HG03520 (cell line): ENCODE measurements at regions not wholly inside any gene's neighbourhood (a gene's known extent, or its start where the extent isn't known, plus 50 kb on each side); places are given as distances from the start of the nearest gene placed in this dataset.

Source experiments
- ATAC-seq: cut with Tn5 transposase; IDR thresholded peaks from one replicate; pipeline ENCODE4 v1.9.1; 2021; ENCODE audit warnings: mild to moderate bottlenecking, moderate library complexity; ENCODE audit not compliant: unreplicated experiment

DNA sequence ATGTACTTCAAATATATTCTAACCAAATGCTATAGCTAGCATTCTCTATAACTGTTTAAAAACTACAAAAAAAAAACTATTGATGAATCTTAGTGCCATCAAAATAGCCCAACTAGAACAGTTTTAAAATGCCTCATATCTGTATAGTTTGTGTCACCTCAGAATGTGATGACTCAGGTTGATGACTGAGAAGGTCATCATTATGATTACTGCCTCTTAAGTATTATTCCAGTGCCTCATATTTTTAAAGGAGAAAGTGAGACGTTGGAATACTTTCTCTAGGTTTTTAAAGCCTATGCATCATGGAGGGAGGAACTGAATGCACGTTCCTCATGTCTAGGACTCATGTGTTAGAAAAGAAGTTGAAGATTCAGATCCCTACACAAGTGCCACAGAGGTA, 88.2 kb downstream of the TMA16 start:
- no peak for ATAC-seq

DNA sequence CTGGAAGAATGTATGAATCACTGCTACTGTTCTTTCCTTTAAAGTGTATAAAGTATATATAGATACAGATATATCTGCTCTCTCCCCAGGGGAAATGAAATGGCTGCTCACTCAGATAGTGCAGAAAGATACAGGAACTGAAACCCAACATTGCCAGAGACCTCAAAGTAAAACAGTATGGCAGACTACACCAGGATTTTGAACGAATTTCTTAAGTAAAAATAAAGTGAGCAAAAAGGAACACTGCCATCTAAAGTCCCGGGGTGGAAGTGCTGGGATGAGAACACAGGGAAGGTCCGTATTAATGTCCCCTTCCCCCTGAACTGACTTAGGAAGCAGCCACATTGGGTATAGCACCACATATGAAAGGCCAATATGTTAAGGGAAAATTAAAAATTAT, 93.4 kb downstream of the TMA16 start:
- peak; percentile 47 for ATAC-seq

DNA sequence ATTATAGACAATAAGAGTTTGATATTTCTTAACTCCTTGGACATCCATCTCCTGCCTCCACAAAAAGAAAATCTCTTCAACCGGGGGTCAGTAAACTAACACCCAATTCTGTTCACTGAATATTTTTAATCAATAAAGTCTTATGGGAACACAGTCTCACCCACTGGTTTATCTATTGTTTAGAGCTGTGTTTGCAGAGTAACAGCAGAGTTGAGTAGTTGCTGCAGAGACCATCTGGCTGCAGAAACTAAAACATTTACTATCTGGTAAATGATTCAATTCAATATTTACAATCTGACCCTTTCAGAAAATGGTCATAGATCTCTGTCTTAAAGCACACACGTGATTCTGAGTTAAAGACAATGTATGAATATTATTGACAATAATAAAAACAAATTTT, 94.0 kb downstream of the TMA16 start:
- no peak for ATAC-seq

DNA sequence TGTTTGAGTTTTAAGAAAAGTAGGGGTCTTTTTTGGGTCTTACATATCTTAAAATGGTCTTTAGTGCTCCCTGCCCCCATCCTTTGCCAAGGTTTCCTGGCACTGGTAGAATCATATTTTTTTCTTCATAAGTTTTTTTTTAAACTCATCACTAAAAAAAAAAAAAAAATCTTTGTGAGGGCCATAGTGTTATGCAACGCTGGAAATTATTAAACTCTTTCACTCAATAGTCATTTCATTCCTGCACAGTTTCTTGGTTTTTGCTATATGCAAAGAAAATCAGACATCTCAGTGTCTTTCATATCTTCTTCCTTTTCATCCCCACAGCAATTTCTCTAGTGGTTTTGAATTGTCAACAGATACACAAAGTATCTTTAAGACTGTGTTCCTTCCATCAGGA, 95.6 kb downstream of the TMA16 start:
- peak; percentile 41 for ATAC-seq

DNA sequence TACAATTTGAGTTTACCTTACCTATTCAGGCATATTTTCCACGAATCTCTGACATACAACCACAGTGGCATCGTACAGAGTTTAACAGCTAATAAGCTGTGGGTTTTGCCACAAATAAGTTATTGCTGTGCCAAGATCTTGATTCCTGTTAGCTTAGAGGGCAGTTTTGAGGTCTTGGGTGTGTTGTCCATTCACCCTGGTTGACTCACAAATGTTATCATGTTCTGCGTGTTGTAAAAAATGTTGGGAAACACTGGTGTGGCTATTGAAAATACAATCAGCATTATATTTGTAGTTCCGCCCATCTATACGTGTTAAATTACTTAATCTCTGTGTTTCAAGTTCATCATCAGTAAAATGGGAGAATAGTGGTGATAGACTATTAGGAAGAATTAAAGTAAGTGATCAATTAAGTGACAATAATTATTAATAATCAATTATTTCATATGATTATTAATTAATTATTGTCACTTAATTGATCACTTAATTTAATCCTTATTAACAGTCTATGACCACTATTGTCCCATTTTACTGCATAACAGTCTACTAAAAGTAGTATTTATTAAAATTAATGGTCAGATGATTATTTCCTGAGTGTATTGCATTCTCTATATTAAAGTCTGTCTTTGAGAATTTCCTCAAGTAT, 96.3 kb downstream of the TMA16 start:
- peak; percentile 1 for ATAC-seq

DNA sequence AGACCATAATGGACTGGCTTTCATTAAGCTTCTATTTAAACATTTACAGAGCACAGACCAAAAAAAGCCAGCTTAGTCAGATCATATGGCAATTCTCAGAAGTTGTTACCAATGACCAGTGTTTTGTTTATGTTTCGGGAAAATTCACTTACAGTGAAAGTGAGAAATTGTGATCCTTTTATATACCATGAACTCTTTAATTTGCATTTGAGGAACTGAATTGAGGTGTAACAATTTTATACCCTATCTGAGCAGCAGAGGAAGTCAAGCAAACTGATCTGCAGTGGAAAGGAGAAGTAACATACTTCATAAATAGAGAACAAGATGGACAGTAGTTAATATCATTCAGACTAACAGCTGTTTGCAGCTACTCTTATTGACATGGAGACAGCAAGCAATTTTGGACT, 97.1 kb downstream of the TMA16 start:
- ATAC-seq: peak; percentile 79

DNA sequence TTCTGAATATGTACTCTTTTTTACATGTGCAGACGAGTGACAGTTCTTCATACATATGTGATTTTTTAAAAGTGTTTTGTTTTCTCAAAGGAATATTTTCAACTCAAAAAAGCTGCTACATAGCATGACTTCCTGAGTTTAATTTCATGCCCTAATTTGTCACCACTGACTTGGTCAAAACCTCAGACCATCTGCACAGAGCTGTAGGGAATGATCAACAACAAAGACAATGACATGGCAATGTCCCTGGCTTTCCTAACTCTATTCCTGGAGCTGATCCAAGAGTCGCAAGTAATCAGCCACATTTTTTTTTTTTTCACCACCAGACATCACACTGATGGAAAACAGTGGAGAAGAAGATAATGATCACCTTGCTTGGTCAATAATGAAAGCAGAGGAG, 97.7 kb downstream of the TMA16 start:
- no peak for ATAC-seq

DNA sequence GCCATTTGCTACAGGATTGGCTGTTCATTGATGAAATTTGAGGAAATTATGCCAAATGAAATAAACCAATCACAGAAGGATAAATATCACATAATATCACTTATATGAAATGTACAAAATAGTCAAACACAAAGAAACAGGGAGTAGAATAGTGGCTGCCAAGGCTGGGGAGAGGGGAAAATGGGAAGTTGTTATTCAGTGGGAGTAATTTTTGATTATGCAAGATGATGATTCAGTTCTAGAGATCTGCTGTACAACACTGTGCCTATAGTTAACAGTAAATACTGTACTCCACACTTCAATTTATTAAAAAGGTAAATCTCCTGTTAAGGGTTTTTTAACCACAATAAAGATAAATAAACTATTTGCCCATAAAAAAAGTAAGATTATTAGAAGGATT, 101.1 kb downstream of the TMA16 start:
- no peak for ATAC-seq

DNA sequence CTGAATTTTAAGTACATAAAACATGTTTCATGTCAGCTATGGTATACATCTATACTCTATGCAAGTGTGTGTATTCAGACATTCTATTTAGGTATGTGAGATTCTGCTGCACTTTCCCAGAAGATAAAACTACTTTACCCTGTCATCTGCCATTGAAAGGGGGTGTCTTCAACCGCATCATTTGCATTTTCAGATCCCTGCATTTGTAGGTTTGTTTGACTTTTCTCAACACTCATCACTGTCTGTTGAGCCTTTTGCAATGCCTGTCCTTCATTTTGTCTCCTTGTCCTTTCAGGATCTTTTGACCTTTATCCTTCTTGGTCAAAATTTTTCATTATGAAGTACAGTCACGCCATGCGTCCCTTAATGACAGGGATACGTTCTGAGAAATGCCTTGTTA, 103.5 kb downstream of the TMA16 start:
- ATAC-seq: peak; percentile 55

DNA sequence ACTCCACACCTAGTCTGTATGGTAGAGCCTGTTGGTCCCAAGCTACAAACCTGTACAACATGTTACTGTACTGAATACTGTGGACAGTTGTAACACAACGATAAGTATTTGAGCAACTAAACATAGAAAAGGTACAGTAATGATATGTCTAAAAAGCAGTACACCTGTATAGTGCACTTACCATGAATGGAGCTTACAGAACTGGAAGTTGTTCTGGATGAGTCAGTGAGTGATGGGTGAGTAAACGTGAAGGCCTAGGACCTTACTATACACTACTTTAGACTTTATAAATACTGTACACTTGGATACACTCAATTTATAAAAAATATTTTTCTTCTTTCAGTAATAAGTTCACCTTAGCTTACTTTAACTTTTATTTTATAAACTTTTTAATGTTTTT, 104.0 kb downstream of the TMA16 start:
- ATAC-seq: no peak

DNA sequence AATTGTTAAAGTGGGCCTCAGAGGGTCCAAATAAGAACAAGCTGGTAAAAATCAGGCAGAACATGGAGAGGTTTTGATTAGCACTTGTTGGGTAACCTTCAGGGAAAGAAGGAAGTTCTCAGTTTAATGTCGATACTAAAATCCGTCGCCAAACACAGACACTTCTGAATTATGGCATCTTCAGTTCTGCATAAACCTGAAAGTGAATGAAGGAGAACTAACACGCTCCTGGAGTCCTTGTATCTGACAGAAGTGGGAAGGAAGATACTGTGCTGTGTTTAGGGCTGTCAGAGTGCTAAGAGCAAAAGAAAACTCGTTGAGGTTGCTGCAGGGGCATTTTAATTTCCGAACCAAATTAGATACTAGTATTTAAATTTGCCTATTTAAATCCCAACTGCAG, 106.2 kb downstream of the TMA16 start:
- no peak for ATAC-seq

DNA sequence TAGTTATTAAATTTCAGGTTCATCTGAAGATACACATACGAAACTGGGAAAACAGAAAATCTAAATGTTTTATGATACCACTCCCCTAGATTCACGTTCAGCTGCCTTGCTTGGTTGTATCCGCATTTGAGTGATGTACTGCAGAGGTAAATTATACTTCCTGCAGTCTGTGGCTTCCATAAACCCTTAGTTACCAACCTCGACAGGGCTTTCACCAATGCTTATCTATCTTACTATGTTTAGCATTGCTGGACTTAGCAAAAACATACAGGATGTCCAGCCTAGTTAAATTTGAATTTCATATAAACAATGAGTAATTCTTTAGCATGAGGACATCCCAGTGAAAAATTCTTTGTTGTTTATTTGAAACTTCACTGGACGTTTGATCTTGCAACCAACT, 108.8 kb downstream of the TMA16 start:
- no peak for ATAC-seq

DNA sequence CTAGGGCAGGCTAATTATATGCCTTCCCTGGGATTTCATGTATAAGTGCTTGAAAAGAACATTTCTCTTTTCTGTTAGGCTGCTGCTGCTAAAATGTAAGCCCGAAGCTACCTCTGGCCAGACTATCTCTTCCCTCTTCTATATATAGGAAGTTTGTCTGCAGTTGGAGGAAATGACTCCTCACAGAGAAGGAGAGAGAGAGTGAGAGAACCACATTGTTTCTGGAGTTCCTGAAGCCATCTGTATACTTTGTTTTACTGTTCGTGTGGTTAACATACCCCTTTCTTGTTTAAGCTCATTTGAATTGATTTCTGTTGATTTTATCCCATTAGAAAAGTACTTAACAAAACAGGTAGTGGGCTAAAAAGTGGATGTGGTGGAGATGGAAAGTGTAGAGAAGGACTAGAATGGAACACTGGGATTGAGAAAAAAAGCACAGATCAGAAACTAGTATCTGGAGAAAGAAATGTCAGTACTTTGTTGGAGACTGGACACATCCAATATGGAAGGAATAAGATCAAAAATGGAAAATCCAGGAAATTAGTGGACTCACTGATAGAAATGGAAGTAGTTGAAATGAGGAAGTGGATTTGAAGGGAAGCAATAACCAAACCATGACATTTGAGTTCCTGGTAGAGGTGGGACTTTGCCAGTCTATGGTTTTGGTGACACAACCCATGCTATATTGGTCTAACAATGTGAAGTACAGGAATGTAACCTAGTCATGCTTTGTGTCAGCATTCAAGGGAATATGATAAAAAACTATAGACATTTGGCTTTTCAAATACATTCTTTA, 112.6 kb downstream of the TMA16 start:
- no peak for ATAC-seq

DNA sequence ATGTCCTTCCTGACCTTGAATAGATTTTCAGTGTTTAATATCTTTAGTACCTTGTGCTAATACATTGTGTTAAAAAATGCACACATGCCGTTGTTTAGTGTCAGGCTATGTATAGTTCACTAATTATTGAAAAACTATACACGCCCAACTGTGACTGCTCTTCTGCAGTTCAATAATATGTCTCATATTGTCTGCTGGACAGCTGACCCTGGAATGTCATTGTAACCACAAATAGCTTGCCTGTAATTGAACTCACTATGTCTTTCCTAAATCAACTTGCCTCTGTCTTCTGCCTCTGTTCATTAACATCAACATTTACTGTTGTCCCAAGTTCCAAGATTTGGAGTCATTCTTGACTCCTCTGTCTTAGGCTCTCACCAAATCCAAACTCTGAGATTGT, 114.5 kb downstream of the TMA16 start:
- no peak for ATAC-seq

DNA sequence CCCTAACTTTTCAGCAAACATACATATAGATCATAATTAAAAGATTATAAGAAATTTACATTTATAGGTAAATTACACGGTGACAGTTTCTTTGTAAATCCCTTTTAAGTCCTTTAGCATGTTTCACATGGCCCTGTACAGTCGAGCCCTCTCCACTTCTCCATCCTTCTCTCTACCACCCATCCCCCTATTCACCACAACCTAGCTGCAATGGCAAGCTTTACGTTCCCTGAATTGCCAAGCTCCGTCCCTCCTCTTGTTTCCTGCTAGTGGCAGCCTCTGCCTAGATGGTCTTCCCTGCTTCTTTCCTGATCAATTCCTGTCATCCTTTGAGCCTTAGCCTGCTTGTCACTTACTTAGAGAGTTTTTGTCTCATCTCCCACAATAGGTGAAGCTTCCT, 116.2 kb downstream of the TMA16 start:
- ATAC-seq: no peak

DNA sequence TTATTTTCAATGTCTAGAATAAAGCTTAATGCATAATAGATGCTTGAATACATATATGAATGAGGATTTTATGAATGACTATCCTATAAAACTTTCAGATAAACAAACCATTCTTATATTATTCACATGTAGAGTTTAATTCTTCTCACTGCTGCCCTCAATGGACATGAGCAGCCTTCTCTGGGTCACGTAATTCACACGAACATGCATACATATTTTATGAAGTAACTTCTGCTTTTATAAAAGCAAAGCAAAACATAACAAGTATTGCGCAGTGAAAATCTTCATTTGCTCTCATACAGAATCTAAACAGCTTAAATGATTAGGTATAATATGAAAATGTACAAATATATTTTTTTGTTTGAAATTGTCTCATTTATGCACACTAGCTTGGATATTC, 116.7 kb downstream of the TMA16 start:
- no peak for ATAC-seq

DNA sequence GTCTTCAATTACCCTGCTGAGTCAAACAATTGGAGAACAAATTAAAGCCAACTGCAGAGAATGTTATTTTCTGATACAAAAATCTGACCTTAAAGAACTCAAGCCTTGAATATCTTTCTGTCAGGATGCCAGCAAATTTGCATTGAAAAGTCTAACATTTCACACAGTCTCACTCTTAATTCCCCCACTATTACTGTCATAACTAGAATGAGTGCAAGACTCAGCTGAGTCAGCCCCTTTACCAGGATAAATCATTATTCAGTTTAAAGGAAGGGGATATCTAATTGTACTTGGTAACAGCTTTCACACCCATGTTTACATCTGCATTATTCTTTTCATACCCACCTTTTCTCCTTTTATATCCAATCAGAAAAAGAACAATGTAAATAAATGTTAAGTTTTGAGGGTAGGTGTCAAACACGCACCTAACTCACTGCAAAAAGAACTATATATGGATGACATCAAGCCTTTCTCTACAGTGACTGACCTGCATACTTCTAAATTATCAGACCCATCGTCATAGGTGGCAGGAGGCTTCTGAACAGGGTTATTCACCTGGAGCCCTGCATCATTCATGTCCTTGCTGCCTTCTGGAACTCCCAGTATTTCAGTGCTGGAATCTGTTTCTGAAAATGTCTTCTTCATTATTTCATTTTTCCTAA, 117.4 kb downstream of the TMA16 start:
- peak; percentile 69 for ATAC-seq

DNA sequence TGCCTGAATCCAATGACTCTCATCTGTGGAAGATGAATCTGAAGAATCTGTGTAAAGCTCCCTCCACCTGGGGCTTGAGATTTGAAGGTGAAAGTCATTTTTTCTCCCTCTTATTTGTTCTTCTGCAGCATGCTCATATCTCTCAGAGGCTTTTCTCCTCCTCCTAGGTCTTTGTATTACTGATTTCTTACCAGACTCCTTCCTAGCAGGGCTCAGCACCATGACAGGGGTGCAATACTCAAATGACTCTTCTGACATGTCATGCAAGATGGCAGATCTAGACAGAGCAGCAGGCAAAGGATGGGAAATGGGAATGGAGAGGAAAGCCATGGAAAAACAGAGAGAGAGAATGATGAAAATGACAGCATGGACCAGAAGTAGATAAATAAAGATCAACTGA, 118.3 kb downstream of the TMA16 start:
- ATAC-seq: no peak

DNA sequence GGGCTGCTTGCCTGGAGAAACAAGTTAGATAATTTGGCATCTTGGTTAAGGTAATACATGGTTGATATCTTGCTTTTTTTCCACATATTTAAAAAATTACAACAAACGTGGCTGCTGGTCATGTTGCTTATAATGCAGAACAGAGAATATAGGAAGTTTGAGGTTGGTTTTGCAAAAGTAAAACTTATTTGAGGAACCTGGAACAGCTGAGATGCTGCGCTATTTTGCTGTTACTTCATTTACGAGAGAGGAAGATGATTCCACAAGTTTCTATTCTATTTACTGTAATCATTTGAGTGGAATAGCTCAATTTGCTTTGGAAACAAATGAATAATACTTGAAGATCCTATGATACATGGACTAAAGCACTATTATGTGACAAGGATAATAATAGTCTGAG, 118.9 kb downstream of the TMA16 start:
- ATAC-seq: no peak

DNA sequence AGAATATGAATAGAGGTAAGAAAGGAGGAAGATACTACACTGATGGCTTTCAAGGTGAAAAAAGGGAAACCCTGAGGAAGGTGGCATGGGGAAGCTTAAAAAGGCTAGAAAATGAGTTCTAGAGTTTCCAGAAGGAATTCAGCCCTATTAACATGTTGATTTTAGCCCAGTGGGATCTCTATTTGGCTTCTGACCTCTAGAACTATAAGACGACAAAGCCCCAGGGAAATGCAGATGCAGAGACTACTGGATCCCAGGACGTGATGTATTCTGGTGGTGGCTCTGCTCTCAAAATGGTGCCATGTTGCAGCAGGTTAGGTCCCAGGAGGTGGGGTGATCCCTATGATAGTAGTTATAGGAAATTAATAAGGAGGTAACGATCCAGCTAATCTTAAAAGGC, 120.4 kb downstream of the TMA16 start:
- no peak for ATAC-seq

DNA sequence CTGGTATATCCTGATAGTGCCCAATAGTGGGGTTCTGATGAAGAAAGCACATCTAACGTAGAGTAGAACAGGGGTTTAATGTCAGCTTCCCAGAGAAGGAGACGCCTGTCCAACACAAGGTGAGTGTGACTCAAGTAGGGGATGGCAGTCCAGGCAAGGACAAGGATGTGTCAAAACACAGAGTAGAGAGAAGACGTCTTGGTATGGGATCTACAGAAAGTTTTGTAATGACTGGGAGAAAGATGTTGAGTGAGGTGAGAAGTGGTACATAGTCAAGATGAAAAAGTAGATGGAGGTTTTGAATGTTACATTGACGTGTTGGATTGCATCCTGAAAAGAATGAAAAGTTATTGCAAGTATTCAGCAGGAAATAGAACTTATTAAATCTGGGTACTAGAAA, 124.4 kb downstream of the TMA16 start:
- no peak for ATAC-seq

DNA sequence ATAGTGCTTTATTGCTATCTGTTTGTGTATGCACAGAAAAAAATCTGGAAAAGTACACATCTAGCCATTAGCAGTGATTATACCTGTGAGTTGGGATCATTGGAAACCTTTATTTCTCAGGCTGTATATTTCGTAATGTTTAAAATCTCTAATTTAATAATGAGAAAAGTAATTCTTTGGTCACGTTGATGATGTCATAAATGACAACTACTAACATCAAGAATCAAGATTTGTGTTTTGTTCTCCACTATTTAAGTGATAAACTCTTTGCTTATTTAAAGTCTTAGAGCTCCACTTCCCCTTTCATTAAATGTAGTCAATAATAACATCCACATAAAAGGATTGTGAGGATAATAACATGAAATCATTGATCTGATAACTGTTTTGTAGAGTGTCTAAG, 126.2 kb downstream of the TMA16 start:
- no peak for ATAC-seq
